22Rv1 (cell line): ENCODE measurements at regions not wholly inside any gene's neighbourhood (a gene's known extent, or its start where the extent isn't known, plus 50 kb on each side); places are given as distances from the start of the nearest gene placed in this dataset.

Experiments
- ZFX ChIP-seq: fragments of 450-650 bp; IDR thresholded peaks from 2 replicates; pipeline ENCODE4 v1.6.1; 2017; ENCODE audit warnings: antibody characterized with exemption, borderline replicate concordance
- TF ChIP-seq, protein P1 (sequence below): fragments of 450-650 bp; IDR thresholded peaks from 2 replicates; pipeline ENCODE4 v1.5.1; 2017; ENCODE audit warnings: mild to moderate bottlenecking

DNA sequence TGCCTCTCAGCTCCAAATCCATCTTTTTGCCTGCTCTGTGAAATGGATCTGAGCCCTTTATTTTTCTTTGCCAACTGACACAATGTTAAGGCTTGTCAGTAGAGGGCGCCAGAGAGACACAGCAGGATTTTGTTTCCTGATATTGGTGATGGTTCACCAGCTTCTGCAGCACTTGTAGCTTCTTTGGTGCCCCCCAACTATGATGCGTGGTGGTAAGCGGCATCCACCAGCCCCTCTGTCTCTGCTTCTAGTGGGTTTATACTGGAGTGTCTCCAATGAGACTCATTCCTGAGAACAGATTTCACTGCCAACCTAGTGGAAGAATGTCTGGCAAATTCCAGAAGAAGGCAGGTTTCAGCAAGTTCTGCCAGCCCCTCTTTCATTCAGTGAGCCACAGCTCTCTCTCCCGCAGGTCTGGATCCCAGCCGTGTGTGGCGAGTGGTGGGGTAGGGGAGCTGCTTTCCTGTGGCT is 471.9 kb upstream of the FRG2C start:
- TF ChIP-seq, protein P1, sequence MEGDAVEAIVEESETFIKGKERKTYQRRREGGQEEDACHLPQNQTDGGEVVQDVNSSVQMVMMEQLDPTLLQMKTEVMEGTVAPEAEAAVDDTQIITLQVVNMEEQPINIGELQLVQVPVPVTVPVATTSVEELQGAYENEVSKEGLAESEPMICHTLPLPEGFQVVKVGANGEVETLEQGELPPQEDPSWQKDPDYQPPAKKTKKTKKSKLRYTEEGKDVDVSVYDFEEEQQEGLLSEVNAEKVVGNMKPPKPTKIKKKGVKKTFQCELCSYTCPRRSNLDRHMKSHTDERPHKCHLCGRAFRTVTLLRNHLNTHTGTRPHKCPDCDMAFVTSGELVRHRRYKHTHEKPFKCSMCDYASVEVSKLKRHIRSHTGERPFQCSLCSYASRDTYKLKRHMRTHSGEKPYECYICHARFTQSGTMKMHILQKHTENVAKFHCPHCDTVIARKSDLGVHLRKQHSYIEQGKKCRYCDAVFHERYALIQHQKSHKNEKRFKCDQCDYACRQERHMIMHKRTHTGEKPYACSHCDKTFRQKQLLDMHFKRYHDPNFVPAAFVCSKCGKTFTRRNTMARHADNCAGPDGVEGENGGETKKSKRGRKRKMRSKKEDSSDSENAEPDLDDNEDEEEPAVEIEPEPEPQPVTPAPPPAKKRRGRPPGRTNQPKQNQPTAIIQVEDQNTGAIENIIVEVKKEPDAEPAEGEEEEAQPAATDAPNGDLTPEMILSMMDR, result peak; percentile 96
- TF ChIP-seq ZFX, result no peak
